NT2/D1 (cell line): ENCODE measurements at regions not wholly inside any gene's neighbourhood (a gene's known extent, or its start where the extent isn't known, plus 50 kb on each side); places are given as distances from the start of the nearest gene placed in this dataset.
"Not testable (repeated sequence)": the region's sequence is repeated elsewhere in the genome, so short reads cannot be mapped to it uniquely, and the experiment has no call there.

Source experiments
- DNase-seq: peaks from one replicate; pipeline ENCODE4 v3.0.0-alpha.2; 2011; ENCODE audit warnings: low read depth, low spot score
- H3K27me3 ChIP-seq: 2 replicates; pipeline ENCODE4 v1.6.0; 2011; ENCODE audit warnings: mild to moderate bottlenecking; ENCODE audit not compliant: insufficient read length, insufficient read depth
- H3K36me3 ChIP-seq: 2 replicates; pipeline ENCODE4 v1.6.1; 2011; ENCODE audit warnings: mild to moderate bottlenecking, low read length, mixed read lengths; ENCODE audit not compliant: insufficient read depth, insufficient read length
- H3K4me1 ChIP-seq: 2 replicates; pipeline ENCODE4 v1.5.1; 2011; ENCODE audit not compliant: insufficient read depth, insufficient read length
- H3K4me3 ChIP-seq: 2 replicates; pipeline ENCODE4 v1.5.1; 2011; ENCODE audit warnings: low read depth; ENCODE audit not compliant: insufficient read length
- H3K9ac ChIP-seq: 2 replicates; pipeline ENCODE4 v1.6.0; 2011; ENCODE audit warnings: low read depth; ENCODE audit not compliant: insufficient read length
- H3K9me3 ChIP-seq: 2 replicates; pipeline ENCODE4 v1.5.1; 2011; ENCODE audit warnings: mild to moderate bottlenecking, low read length; ENCODE audit not compliant: insufficient read depth
- SUZ12 ChIP-seq: IDR thresholded peaks from 2 replicates; pipeline ENCODE4 v1.6.1; 2011; ENCODE audit not compliant: insufficient read length, insufficient read depth; ENCODE audit errors: extremely low read depth
- YY1 ChIP-seq: IDR thresholded peaks from 2 replicates; pipeline ENCODE4 v1.6.1; 2011; ENCODE audit not compliant: insufficient read length, insufficient read depth
- ZNF274 ChIP-seq: IDR thresholded peaks from 2 replicates; pipeline ENCODE4 v1.6.1; 2011; ENCODE audit warnings: mild to moderate bottlenecking, low read depth, low read length

- DNase-seq = no peak
- H3K4me3 ChIP-seq = no peak overlapping the region
- no peaks in the 10 kb centered on the region for H3K36me3 ChIP-seq
- TF ChIP-seq SUZ12 (no peak), ZNF274 (no peak), YY1 (no peak)
- no peaks in the 10 kb centered on the region for H3K27me3 ChIP-seq
- H3K9ac ChIP-seq = no peak overlapping the region
- no peaks in the 10 kb centered on the region for H3K9me3 ChIP-seq
- no peaks in the 10 kb centered on the region for H3K4me1 ChIP-seq
These were observed 58.2 kb upstream of the DUSP21 start for GRCh38 chrX:44785652-44786051.

- H3K9ac ChIP-seq = no peak overlapping the region
- no peaks in the 10 kb centered on the region for H3K9me3 ChIP-seq
- DNase-seq = no peak
- H3K4me3 ChIP-seq = no peak overlapping the region
- no peak for TF ChIP-seq SUZ12
- no peak for TF ChIP-seq YY1
- TF ChIP-seq ZNF274 = no peak
- H3K4me1 ChIP-seq = no peaks in the 10 kb centered on the region
- no peaks in the 10 kb centered on the region for H3K36me3 ChIP-seq
- H3K27me3 ChIP-seq = no peaks in the 10 kb centered on the region
These were observed 59.6 kb upstream of the DUSP21 start for GRCh38 chrX:44784241-44784640.

GRCh38 chrX:44778254-44778653 lies 65.6 kb upstream of the DUSP21 start:
- no peak for TF ChIP-seq SUZ12
- no peak for TF ChIP-seq ZNF274
- TF ChIP-seq YY1 = no peak
- no peak overlapping the region for H3K4me3 ChIP-seq
- H3K4me1 ChIP-seq = no peaks in the 10 kb centered on the region
- no peak for DNase-seq
- no peak overlapping the region for H3K9ac ChIP-seq
- H3K9me3 ChIP-seq = no peaks in the 10 kb centered on the region
- H3K36me3 ChIP-seq = no peaks in the 10 kb centered on the region
- no peaks in the 10 kb centered on the region for H3K27me3 ChIP-seq

DNA sequence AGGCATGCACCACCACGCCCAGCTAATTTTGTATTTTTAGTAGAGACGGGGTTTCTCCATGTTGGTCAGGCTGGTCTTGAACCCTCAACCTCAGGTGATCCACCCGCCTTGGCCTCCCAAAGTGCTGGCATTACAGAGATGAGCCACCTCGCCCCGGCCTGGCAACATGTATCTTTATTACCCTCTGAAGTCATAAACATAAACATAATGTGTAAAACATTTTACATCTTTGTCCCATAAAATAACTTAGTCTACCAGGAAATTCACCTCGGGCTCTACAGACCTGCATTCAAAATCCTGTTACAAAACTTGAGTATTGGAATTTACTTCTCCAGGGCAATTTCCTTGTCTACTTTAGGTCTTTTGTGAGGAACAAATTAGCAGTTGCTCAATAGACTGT lies 68.1 kb upstream of the DUSP21 start:
- no peaks in the 10 kb centered on the region for H3K9me3 ChIP-seq
- H3K36me3 ChIP-seq = no peaks in the 10 kb centered on the region
- H3K4me3 ChIP-seq = no peak overlapping the region
- H3K9ac ChIP-seq = no peak overlapping the region
- no peak for DNase-seq
- no peaks in the 10 kb centered on the region for H3K4me1 ChIP-seq
- TF ChIP-seq YY1 (no peak), ZNF274 (no peak), SUZ12 (no peak)
- H3K27me3 ChIP-seq = no peaks in the 10 kb centered on the region

DNA sequence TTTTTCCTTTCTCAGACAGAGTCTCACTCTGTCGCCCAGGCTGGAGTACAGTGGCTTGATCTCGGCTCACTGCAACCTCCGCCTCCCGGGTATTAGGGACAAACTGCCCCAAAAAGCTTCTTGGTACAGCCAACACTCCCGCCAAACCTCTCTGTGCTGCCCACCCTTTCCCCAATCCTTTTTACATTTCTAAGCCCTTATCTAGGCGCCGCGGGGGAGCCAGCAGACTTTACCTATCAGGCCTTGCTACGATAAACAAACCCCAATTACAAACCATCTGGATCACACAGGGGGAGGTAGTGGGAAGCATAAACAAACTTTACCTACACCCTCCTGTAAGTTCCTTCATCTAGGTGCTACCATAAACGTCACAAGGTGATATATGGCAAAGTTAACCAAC lies 69.8 kb upstream of the DUSP21 start:
- not testable (repeated sequence) for H3K9me3 ChIP-seq, H3K9ac ChIP-seq, H3K27me3 ChIP-seq, H3K36me3 ChIP-seq, H3K4me1 ChIP-seq, H3K4me3 ChIP-seq, DNase-seq

GRCh38 chrX:44770121-44770520 lies 73.7 kb upstream of the DUSP21 start:
- no peak for DNase-seq
- TF ChIP-seq YY1 (no peak), SUZ12 (no peak), ZNF274 (no peak)
- Histone ChIP-seq H3K4me3 (no peak overlapping the region), H3K4me1 (no peaks in the 10 kb centered on the region), H3K27me3 (no peaks in the 10 kb centered on the region), H3K9me3 (no peaks in the 10 kb centered on the region), H3K9ac (no peak overlapping the region), H3K36me3 (no peaks in the 10 kb centered on the region)

- no peak for DNase-seq
- no peaks in the 10 kb centered on the region for H3K36me3 ChIP-seq
These were observed 76.5 kb upstream of the DUSP21 start for GRCh38 chrX:44767308-44767707.

DNA sequence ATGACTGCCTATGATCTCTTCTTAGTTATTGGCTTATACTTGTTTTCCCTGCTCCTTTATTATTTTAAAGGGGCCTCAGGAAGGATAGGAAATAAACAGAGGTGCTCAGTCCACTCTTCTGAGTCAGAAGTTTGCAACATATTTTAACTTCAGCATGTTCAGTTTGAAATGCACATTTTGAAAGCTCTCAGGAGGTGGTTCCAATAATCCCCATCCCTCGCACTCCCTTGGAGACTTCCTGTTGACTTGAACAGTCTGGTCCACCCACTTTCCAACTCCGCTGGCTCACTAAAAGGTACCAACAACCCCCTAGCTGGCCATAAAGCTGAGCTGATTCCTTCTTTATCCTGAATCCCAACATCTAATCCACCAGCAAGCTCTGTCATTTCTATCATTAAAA lies 78.3 kb upstream of the DUSP21 start:
- H3K9ac ChIP-seq = no peak overlapping the region
- no peaks in the 10 kb centered on the region for H3K4me1 ChIP-seq
- no peaks in the 10 kb centered on the region for H3K9me3 ChIP-seq
- no peak for DNase-seq
- H3K36me3 ChIP-seq = no peaks in the 10 kb centered on the region
- H3K27me3 ChIP-seq = no peaks in the 10 kb centered on the region
- TF ChIP-seq ZNF274 = no peak
- no peak for TF ChIP-seq SUZ12
- no peak for TF ChIP-seq YY1
- H3K4me3 ChIP-seq = no peak overlapping the region

More at GRCh38 chrX:44767308-44767707, 76.5 kb upstream of the DUSP21 start:
- Histone ChIP-seq H3K4me3 (no peak overlapping the region), H3K9me3 (no peaks in the 10 kb centered on the region), H3K27me3 (no peaks in the 10 kb centered on the region), H3K4me1 (no peaks in the 10 kb centered on the region), H3K9ac (no peak overlapping the region)
- TF ChIP-seq SUZ12 (no peak), YY1 (no peak), ZNF274 (no peak)
